ENCODE measurements at regions not wholly inside any gene's neighbourhood (a gene's known extent, or its start where the extent isn't known, plus 50 kb on each side); places are given as distances from the start of the nearest gene placed in this dataset.

GRCh38 chr4:188197566-188197965 is 58.3 kb downstream of the TRIML1 start:
- no peak for DNase-seq

- DNase-seq = no peak
These were observed 59.9 kb downstream of the TRIML1 start for GRCh38 chr4:188198982-188199792.

GRCh38 chr4:188201851-188202250 is 62.6 kb downstream of the TRIML1 start:
- DNase-seq = no peak

DNA sequence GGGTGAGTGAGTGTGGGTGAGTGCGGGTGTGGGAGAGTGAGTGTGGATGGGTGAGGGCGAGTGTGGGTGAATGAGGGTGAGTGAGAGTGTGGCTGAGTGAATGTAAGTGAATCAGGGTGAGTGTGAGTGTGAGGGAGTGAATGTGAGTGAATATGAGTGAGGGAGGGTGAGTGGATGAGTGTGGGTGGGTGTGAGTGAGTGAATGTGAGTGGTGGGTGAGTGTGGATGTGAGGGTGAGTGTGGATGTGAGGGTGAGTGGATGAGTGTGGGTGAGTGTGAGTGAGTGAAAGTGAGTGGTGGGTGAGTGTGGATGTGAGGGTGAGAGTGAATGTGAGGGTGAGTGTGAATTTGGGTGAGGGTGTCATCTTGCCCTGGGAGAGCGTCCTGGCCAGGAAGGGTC is 67.5 kb downstream of the TRIML1 start:
- no peak for DNase-seq

- no peak for DNase-seq
These were observed 75.6 kb downstream of the TRIML1 start for GRCh38 chr4:188214861-188215260.

DNA sequence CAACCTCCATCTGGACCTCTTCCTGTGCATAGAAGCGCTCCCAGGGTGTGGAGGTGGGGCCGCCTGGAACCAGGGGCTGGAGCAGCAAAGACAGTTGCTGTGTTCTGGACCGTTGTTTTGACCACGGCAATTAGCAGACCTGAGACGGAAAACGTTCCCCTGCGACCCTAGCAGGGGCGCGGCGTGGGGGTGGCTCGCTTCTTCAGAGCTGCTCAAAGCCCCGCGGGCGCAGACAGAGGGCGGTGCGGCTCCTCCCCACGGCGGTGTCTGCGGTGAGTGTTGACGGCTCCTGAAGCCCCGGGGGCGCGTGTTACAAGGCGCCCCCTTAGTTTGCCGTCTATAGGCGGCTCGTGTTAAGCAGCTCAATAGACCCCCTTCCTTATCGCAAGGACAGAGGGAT is 79.2 kb downstream of the TRIML1 start:
- no peak for DNase-seq

- no peak for DNase-seq
These were observed 80.8 kb downstream of the TRIML1 start for GRCh38 chr4:188220006-188220405.

GRCh38 chr4:188221090-188221489 is 81.8 kb downstream of the TRIML1 start:
- DNase-seq = no peak

- DNase-seq = no peak
These were observed 89.0 kb downstream of the TRIML1 start for GRCh38 chr4:188228279-188228678.

GRCh38 chr4:188232428-188232827 is 93.2 kb downstream of the TRIML1 start:
- DNase-seq = no peak

DNA sequence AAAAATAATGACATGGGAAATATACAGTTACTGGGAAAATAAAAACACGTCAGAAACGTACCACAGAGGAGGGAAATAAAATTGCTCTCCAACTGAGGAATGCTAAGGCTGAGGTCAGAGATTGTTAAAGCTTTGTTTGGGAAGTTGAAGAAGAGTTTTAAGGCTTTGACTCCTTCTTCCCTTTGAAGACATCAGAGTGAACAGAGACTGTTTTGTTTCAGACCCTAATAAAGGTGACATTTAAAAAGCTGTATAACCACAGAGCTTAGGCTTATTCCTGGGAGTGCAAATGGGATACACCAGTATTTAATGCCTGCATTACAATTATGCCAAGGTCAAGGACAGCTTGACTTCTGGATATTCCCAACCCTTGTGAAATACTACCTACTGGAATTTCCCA is 102.8 kb downstream of the TRIML1 start:
- no peak for DNase-seq

DNA sequence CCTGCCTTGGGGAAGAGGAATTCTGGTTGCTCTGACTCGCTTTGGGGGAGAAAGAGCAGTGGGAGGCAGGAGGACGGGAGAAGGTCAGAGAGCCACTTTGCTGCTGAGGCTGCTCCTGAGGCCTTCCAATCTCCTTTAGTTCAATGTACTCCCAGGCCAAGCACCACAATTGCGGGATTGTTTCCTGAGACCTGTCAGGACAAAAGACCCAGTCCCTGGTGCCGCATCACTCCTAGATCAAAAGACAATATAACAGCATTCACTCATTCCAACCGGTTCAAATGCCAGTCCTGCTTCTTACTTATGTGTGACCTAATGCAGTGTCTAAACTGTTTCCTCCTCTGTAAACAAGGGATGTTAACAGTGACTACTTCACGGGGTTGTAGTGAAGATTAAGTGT is 106.4 kb downstream of the TRIML1 start:
- no peak for DNase-seq

GRCh38 chr4:188246488-188246887 is 107.2 kb downstream of the TRIML1 start:
- DNase-seq = no peak

DNA sequence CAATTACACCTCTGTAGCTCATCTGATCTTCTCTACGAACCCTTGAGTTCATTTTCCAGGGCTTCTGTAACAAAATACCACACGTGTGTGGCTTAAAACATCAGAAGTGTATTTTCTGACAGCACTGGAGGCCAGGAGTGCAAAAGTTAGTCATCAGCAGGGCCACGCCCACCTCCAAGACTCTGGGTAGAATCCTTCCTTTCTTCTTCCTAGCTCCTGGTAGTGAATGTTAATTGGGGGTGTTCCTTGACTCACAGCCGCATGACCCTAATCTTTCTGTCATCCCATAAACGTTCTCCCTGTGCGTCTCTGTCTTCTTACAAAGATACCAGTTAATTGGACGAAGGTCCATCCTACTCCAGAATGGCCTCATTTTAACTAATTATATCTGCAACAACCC is 115.0 kb downstream of the TRIML1 start:
- DNase-seq = no peak

DNA sequence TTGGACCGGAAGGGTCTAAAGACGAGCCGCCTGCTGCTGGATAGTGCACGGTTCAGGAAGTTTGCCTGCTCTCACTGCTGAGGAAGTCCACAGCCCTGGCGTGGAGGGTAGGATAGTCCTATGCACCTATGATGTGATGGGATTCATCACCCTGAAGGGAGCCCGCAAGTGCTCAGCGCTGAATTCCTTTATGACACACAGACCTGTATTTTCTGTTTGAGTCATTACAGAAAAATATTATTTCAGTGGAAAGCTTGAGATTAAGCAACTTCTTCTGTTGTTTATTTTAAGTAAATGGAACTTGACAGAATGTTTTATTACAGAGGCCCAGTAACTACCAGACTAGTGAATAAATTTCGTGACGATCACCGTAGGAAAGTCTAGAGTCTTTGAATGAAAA is 123.2 kb downstream of the TRIML1 start:
- no peak for DNase-seq

DNA sequence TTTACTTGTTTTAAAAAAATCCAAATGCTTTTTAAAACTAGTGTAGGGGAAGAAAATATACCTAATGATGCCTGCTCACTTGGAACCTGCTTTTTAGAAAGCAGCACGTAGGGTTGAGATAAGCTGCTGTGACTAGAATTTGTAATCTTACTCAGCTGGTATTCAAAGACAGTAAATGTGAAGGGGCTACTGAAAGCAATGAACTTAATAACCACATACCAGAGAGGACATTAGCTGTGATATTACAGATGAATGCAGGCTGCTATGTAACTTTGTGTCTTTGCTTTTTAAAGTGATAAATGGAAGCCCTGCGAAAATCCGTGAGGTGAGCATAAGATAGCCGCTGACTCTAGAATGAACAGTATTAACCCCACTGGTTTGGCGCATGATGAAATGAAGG is 124.1 kb downstream of the TRIML1 start:
- DNase-seq = no peak

DNA sequence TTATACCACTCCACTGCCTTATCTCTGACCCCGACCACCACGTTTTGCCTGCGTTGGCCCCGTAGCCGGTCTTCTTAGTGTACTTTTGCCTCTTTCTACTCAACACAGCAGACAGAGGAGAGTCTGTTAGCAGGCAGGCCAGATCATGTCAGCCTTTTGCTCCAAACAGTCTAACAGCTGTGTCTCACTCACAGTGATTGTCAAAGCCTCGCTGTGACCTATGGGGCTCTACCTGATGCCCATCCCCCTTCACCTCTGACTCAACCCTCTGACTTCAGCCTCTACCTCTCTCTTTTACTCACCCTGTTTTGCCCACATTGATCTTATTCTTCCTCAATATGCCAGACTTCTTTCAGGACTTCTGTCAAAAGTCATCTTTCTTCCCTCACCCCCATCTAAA is 127.1 kb downstream of the TRIML1 start:
- no peak for DNase-seq

- no peak for DNase-seq
These were observed 129.1 kb downstream of the TRIML1 start for GRCh38 chr4:188268131-188268908.

GRCh38 chr4:188270273-188271069 is 131.2 kb downstream of the TRIML1 start:
- no peak for DNase-seq

- no peak for DNase-seq
These were observed 136.4 kb downstream of the TRIML1 start for GRCh38 chr4:188275686-188276085.

- no peak for DNase-seq
These were observed 139.9 kb downstream of the TRIML1 start for GRCh38 chr4:188279184-188279583.

- no peak for DNase-seq
These were observed 143.4 kb downstream of the TRIML1 start for GRCh38 chr4:188282471-188283232.

Measured in CD4-positive, alpha-beta T cell treated with Interleukin-15 for 1 hour (primary cell).